Activated B cell treated with CpG ODN at 0.5 μM for 24 hours (primary cell): ENCODE measurements at regions not wholly inside any gene's neighbourhood (a gene's known extent, or its start where the extent isn't known, plus 50 kb on each side); places are given as distances from the start of the nearest gene placed in this dataset.

ENCODE experiments used
- ATAC-seq: fragments of 200-7000 bp; cut with Tn5 transposase; one replicate; pipeline ENCODE4 v1.10.0; 2021; ENCODE audit warnings: low read depth, mild to moderate bottlenecking, moderate library complexity
- CTCF ChIA-PET: fragments of 350-600 bp; sonication (Branson Sonifier 250); formaldehyde crosslinking; loops from one replicate; lab custom pipeline; 2021; ENCODE audit warnings: antibody characterized with exemption; lab: Charles Lee
- POLR2A ChIA-PET: fragments of 350-600 bp; sonication (Branson Sonifier 250); formaldehyde crosslinking; loops from one replicate; lab custom pipeline; 2021; ENCODE audit warnings: antibody characterized with exemption; lab: Charles Lee
- DNase-seq: peaks from one replicate; pipeline ENCODE4 v3.0.0; 2022
- H3K27ac Mint-ChIP-seq: one replicate; pipeline ENCODE4 v1.8.0; 2020; ENCODE audit warnings: mixed read lengths
- H3K27me3 Mint-ChIP-seq: one replicate; pipeline ENCODE4 v1.8.0; 2021; ENCODE audit warnings: mixed read lengths
- H3K36me3 Mint-ChIP-seq: one replicate; pipeline ENCODE4 v1.8.0; 2021; ENCODE audit warnings: low read depth, mixed read lengths
- H3K4me1 Mint-ChIP-seq: one replicate; pipeline ENCODE4 v1.8.0; 2021; ENCODE audit warnings: mixed read lengths
- H3K4me3 Mint-ChIP-seq: one replicate; pipeline ENCODE4 v1.8.0; 2020; ENCODE audit warnings: mild to moderate bottlenecking, mixed read lengths
- H3K9me3 Mint-ChIP-seq: one replicate; pipeline ENCODE4 v1.8.0; 2020; ENCODE audit warnings: mixed read lengths
- intact Hi-C: fragments of 100-400 bp; cut with micrococcal nuclease; formaldehyde crosslinking; loops from one replicate; pipeline ENCODE4 v1.15.1; 2024
- TF ChIP-seq, protein P1 (sequence below): fragments of 200-600 bp; IDR thresholded peaks from one replicate; pipeline ENCODE4 v1.8.0; 2022; ENCODE audit warnings: antibody characterized with exemption, mild to moderate bottlenecking

DNA sequence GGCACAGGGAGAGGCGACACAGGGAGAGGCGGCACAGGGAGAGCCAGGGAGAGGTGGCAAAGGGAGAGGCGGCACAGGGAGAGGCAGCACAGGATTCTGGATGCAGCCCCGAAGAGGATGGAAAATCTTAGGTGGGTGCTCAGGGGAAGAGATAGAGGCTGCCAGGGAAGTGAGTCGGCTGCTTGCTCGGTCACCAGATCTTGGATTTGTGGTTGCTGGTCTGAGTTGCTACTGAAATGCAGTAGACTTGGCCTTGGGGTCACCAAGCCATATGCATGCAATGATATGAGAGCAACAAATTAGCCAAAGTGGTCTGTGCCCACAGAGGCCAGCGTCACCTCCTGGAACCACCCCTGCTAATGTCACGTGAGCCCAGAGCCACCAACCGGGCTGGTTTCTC is 117.2 kb upstream of the SALL3 start:
- TF ChIP-seq, protein P1, sequence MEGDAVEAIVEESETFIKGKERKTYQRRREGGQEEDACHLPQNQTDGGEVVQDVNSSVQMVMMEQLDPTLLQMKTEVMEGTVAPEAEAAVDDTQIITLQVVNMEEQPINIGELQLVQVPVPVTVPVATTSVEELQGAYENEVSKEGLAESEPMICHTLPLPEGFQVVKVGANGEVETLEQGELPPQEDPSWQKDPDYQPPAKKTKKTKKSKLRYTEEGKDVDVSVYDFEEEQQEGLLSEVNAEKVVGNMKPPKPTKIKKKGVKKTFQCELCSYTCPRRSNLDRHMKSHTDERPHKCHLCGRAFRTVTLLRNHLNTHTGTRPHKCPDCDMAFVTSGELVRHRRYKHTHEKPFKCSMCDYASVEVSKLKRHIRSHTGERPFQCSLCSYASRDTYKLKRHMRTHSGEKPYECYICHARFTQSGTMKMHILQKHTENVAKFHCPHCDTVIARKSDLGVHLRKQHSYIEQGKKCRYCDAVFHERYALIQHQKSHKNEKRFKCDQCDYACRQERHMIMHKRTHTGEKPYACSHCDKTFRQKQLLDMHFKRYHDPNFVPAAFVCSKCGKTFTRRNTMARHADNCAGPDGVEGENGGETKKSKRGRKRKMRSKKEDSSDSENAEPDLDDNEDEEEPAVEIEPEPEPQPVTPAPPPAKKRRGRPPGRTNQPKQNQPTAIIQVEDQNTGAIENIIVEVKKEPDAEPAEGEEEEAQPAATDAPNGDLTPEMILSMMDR: no peak
- ChIA-PET POLR2A (no interaction called here), CTCF (no interaction called here)
- intact Hi-C loops: no loop called here
- Mint-ChIP-seq H3K4me3 (no peak overlapping the region), H3K4me1 (no peaks in the 10 kb centered on the region), H3K9me3 (peaks cover 1% of the 10 kb centered on the region), H3K36me3 (no peaks in the 10 kb centered on the region), H3K27ac (no peak overlapping the region), H3K27me3 (no peaks in the 10 kb centered on the region)
- no peak for DNase-seq
- no peak for ATAC-seq

DNA sequence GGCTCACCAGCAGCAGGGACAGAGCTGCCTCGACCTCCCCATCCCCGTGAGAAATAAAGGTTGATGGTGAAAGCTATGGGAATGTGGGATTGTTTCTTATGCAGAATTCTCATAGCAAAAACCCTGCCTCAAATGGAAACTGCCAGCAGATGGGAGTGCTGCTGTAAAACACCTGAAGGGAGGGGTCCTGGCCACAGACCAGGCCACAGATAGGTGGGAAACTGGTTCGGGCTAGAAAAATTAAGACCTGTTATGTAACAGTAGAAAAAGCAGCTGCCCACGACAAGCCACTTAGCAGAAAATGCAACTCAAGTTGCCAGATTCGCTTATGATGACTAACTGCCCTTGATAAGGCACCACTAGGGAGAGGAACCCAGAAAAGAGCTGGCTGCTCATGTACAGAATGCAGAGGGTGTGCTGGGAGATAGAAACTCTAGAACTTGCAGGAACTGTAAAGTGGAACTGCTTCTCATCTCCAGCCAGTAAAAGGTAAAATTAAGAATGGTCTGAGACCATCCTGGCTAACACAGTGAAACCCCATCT is 114.5 kb upstream of the SALL3 start:
- DNase-seq (no peak), ATAC-seq (no peak)
- no peak overlapping the region for H3K27ac Mint-ChIP-seq
- no peaks in the 10 kb centered on the region for H3K4me1 Mint-ChIP-seq
- no peaks in the 10 kb centered on the region for H3K36me3 Mint-ChIP-seq
- POLR2A ChIA-PET: no interaction called here
- intact Hi-C loops: no loop called here
- CTCF ChIA-PET: no interaction called here
- H3K9me3 Mint-ChIP-seq: no peaks in the 10 kb centered on the region
- H3K27me3 Mint-ChIP-seq: no peaks in the 10 kb centered on the region
- H3K4me3 Mint-ChIP-seq: no peak overlapping the region
- TF ChIP-seq, protein P1: no peak

DNA sequence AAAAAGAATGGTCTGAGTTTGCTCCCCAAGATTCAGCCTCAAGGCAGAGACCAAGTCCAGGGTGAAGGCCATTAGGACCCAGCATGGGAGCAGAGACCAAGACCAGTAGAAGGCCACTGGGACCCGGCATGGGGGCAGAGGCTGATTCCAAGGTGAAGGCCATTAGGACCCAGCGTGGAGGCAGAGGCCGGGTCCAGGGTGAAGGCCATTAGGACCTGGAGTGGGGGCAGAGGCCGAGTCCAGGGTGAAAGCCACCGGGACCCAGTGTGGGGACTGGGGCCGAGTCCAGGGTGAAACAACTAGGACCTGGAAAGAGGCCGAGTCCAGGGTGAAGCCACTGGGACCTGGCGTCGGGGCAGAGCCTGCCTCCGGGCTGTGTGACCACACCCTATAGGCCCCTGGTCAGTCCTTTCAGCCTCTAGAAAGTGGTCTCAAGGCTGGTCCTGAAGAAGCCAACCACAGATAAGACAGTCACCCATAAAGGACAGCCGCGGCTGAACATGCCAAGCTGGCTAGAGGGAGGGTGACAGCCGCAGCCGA is 113.8 kb upstream of the SALL3 start:
- ATAC-seq (no peak), DNase-seq (no peak)
- Mint-ChIP-seq H3K36me3 (no peaks in the 10 kb centered on the region), H3K4me1 (no peaks in the 10 kb centered on the region), H3K4me3 (no peak overlapping the region), H3K9me3 (no peaks in the 10 kb centered on the region), H3K27me3 (no peaks in the 10 kb centered on the region), H3K27ac (no peak overlapping the region)
- intact Hi-C loops: no loop called here
- TF ChIP-seq, protein P1: no peak
- ChIA-PET CTCF (no interaction called here), POLR2A (no interaction called here)

DNA sequence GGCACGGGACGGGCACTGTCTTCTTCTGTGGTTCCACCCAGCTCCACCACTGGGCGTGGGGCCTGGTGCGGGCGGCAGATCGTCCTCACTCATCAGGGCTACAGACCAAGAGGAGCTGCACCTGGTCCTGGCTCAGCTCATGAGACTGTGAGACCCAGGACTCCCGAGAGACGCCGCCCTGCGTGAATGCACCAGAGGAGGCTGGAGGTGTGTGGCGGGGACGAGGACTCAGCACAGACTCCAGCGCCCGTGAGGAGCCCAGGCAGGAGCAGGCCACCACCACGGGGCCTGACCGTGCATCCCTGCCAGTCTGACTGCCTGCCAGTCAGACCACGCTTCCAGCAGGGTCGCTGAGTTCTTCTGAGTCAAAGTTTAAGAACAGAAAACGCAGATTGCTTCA is 112.5 kb upstream of the SALL3 start:
- H3K4me3 Mint-ChIP-seq: no peak overlapping the region
- intact Hi-C loops: no loop called here
- no peaks in the 10 kb centered on the region for H3K4me1 Mint-ChIP-seq
- ChIA-PET POLR2A (no interaction called here), CTCF (no interaction called here)
- no peaks in the 10 kb centered on the region for H3K9me3 Mint-ChIP-seq
- H3K27me3 Mint-ChIP-seq: no peaks in the 10 kb centered on the region
- ATAC-seq (no peak), DNase-seq (no peak)
- no peak overlapping the region for H3K27ac Mint-ChIP-seq
- TF ChIP-seq, protein P1: no peak
- H3K36me3 Mint-ChIP-seq: no peaks in the 10 kb centered on the region

DNA sequence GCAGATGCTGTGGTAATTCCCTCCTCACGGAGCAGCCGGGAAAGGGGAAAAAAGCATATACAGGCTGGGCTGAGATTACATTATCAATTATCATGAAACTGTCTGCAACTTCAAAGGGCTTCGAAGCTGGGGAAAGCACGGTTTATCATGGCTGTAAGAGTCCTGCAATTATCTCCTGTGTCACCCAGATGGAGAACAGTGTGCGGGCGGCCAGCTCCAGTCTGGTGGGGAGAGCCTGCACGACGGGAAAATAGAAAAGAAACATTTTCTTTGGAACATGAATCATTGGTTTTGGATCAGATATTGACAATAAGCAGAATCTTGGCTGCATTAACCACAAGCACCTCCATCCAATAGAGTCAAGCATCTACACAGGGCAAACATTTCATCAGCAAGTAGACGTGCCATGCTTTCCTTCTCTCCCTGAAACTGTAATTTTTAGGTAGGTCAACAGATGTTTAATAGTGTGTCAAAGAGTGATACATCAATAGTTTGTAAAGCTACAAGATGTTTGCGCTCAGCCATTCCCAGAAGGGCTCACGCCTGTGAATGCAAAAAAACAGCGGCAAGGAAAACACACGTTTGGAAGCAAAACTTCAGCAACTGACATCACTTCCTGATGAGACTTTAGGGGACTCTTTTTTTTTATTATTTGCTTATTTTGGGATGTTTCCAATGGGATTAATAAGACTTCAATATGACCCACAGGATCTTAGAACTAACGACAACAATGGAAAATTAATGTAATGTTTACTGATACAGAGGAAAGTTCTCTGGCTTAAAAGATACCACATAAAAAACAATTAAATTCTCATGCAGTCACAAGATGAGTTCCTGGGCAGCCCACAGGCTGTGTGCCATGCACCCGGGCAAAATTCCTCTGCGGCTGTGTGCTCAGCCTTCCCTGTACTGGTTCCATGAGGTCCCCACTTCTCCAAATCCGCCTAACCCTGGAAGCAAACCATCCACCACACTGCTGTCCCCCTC is 111.0 kb upstream of the SALL3 start:
- no peaks in the 10 kb centered on the region for H3K4me1 Mint-ChIP-seq

More for the DNA sequence above, 111.0 kb upstream of the SALL3 start:
- Mint-ChIP-seq H3K27ac (no peak overlapping the region), H3K36me3 (no peaks in the 10 kb centered on the region), H3K27me3 (no peaks in the 10 kb centered on the region), H3K9me3 (no peaks in the 10 kb centered on the region), H3K4me3 (no peak overlapping the region)
- intact Hi-C loops: no loop called here
- ATAC-seq (no peak), DNase-seq (no peak)
- ChIA-PET CTCF (no interaction called here), POLR2A (no interaction called here)
- TF ChIP-seq, protein P1: no peak
